K562 (cell line): ENCODE measurements at regions not wholly inside any gene's neighbourhood (a gene's known extent, or its start where the extent isn't known, plus 50 kb on each side); places are given as distances from the start of the nearest gene placed in this dataset.

ENCODE experiments used
- CTCF ChIP-seq, 3 experiments: IDR thresholded peaks in 2 of 3; conservative IDR thresholded peaks in 1 of 3; 2 replicates each; pipeline ENCODE4 v1.5.1; 2011 to 2012; ENCODE audit warnings: low read length in 3 of 3, mild to moderate bottlenecking in 3 of 3, control low read depth in 2 of 3, improper control_type of control experiment in 1 of 3, inconsistent platforms in 1 of 3, low read depth in 1 of 3, mixed read lengths in 1 of 3, moderate library complexity in 1 of 3; ENCODE audit not compliant: insufficient read depth in 2 of 3
- FOXK2 ChIP-seq, 2 experiments: fragments of 450-650 bp; IDR thresholded peaks in 1 of 2; conservative IDR thresholded peaks in 1 of 2; 2 replicates each; pipeline ENCODE4 v1.6.1; 2016; ENCODE audit warnings: low read depth in 2 of 2, mild to moderate bottlenecking in 1 of 2
- GATA2 ChIP-seq: sonication (generic); formaldehyde crosslinking; IDR thresholded peaks from 2 replicates; pipeline ENCODE4 v1.4.0; 2020; ENCODE audit warnings: mild to moderate bottlenecking, missing genetic modification reagents
- POLR2A ChIP-seq: fragments of 450-650 bp; conservative IDR thresholded peaks from 2 replicates; pipeline ENCODE4 v1.6.1; 2016
- SETDB1 ChIP-seq: IDR thresholded peaks from one replicate; pipeline ENCODE4 v1.6.1; 2012; ENCODE audit warnings: low read length, control low read depth, inconsistent platforms
- TF ChIP-seq, protein P1 (sequence below): sonication (generic); formaldehyde crosslinking; IDR thresholded peaks from 2 replicates; pipeline ENCODE4 v1.4.0; 2020; ENCODE audit warnings: mild to moderate bottlenecking, missing genetic modification reagents

GRCh38 chr16:86166414-86166813 is 267.5 kb downstream of the IRF8 start:
- TF ChIP-seq CTCF (IDR thresholded peaks at IDR 0.05 in 2 of 3, conservative IDR thresholded peaks at IDR 0.05 in 1 of 3; ENCODE audit: insufficient read depth in 2 of 3, low read depth in 1 of 3, low read length in 3 of 3): no peak
- TF ChIP-seq GATA2: no peak
- no peak for TF ChIP-seq FOXK2 (conservative IDR thresholded peaks at IDR 0.05 in 1 of 2, IDR thresholded peaks at IDR 0.05 in 1 of 2; ENCODE audit: low read depth in 2 of 2)
- TF ChIP-seq, protein P1, sequence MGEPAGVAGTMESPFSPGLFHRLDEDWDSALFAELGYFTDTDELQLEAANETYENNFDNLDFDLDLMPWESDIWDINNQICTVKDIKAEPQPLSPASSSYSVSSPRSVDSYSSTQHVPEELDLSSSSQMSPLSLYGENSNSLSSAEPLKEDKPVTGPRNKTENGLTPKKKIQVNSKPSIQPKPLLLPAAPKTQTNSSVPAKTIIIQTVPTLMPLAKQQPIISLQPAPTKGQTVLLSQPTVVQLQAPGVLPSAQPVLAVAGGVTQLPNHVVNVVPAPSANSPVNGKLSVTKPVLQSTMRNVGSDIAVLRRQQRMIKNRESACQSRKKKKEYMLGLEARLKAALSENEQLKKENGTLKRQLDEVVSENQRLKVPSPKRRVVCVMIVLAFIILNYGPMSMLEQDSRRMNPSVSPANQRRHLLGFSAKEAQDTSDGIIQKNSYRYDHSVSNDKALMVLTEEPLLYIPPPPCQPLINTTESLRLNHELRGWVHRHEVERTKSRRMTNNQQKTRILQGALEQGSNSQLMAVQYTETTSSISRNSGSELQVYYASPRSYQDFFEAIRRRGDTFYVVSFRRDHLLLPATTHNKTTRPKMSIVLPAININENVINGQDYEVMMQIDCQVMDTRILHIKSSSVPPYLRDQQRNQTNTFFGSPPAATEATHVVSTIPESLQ (CRISPR knock-in tag): no peak
- no peak for TF ChIP-seq POLR2A
- TF ChIP-seq SETDB1: no peak
